ENCODE measurements at regions not wholly inside any gene's neighbourhood (a gene's known extent, or its start where the extent isn't known, plus 50 kb on each side); places are given as distances from the start of the nearest gene placed in this dataset.

GRCh38 chr10:43960135-43960415 is 311.4 kb upstream of the ZNF32 start:
- 73 to 86% (median 79%) methylated on average over 2 of the region's 2 CpGs for WGBS, 5 donors
- H3K36me3 ChIP-seq = no peaks in the 10 kb centered on the region
- no peaks in the 10 kb centered on the region for H3K9me3 ChIP-seq
- no peak for DNase-seq
- TF ChIP-seq, protein P1, sequence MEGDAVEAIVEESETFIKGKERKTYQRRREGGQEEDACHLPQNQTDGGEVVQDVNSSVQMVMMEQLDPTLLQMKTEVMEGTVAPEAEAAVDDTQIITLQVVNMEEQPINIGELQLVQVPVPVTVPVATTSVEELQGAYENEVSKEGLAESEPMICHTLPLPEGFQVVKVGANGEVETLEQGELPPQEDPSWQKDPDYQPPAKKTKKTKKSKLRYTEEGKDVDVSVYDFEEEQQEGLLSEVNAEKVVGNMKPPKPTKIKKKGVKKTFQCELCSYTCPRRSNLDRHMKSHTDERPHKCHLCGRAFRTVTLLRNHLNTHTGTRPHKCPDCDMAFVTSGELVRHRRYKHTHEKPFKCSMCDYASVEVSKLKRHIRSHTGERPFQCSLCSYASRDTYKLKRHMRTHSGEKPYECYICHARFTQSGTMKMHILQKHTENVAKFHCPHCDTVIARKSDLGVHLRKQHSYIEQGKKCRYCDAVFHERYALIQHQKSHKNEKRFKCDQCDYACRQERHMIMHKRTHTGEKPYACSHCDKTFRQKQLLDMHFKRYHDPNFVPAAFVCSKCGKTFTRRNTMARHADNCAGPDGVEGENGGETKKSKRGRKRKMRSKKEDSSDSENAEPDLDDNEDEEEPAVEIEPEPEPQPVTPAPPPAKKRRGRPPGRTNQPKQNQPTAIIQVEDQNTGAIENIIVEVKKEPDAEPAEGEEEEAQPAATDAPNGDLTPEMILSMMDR (IDR thresholded peaks at IDR 0.05 in 8 of 11, conservative IDR thresholded peaks at IDR 0.05 in 3 of 11) = no peak
- TF ChIP-seq POLR2A (IDR thresholded peaks at IDR 0.05) (no peak), POLR2AphosphoS5 (IDR thresholded peaks at IDR 0.05) (no peak)
- peaks cover 0 to 17% (median 0%) of the 10 kb centered on the region in 7 donors for H3K27me3 ChIP-seq (replicated peaks in 1 of 7)
- no peak overlapping the region for H3K4me3 ChIP-seq
- intact Hi-C loops (cut with DNase I; ENCODE audit: low total_unique reads) = no loop called here
- H3K4me1 ChIP-seq = peaks cover 0 to 14% (median 7%) of the 10 kb centered on the region in 6 donors
- H3K27ac ChIP-seq = no peak overlapping the region

GRCh38 chr10:43959364-43960134 is 310.9 kb upstream of the ZNF32 start:
- Histone ChIP-seq H3K36me3 (no peaks in the 10 kb centered on the region), H3K9me3 (no peaks in the 10 kb centered on the region), H3K4me1 (peaks cover 0 to 10% (median 4%) of the 10 kb centered on the region in 6 donors), H3K27me3 (replicated peaks in 1 of 7) (peaks cover 0 to 20% (median 0%) of the 10 kb centered on the region in 7 donors), H3K4me3 (no peak overlapping the region), H3K27ac (no peak overlapping the region)
- 78 to 90% (median 87%) methylated on average over 8 to 11 of the region's 11 CpGs for WGBS, 5 donors
- TF ChIP-seq POLR2AphosphoS5 (IDR thresholded peaks at IDR 0.05) (no peak), POLR2A (IDR thresholded peaks at IDR 0.05) (no peak)
- TF ChIP-seq, protein P1 (IDR thresholded peaks at IDR 0.05 in 8 of 11, conservative IDR thresholded peaks at IDR 0.05 in 3 of 11) = no peak
- intact Hi-C loops (cut with DNase I; ENCODE audit: low total_unique reads) = no loop called here
- peak; percentile 27 for DNase-seq

DNA sequence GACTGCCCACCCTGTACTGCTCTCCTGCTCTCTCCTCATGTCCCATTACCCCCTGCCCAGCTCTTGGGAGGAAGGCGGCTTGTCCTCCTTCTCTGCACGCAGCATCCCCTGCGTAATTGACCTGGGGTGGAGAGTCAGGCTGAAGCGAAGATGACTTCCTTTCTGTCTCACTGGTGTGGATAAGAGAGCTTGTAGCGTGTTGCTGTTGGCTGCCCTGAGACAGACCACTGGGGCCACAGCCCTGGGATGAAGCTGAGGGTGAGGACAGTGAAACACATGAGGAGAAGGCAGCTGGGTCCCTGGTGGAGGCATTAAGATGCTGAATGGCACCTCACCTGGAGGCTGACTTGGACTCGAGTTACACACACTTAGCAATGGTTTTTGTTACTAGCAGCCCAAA is 310.3 kb upstream of the ZNF32 start:
- DNase-seq = peak; percentile 51
- TF ChIP-seq POLR2AphosphoS5 (IDR thresholded peaks at IDR 0.05) (no peak), POLR2A (IDR thresholded peaks at IDR 0.05) (no peak)
- TF ChIP-seq, protein P1 (IDR thresholded peaks at IDR 0.05 in 8 of 11, conservative IDR thresholded peaks at IDR 0.05 in 3 of 11) = no peak
- intact Hi-C loops (cut with DNase I; ENCODE audit: low total_unique reads) = no loop called here
- Histone ChIP-seq H3K4me1 (peaks cover 0 to 10% (median 2%) of the 10 kb centered on the region in 6 donors), H3K4me3 (no peak overlapping the region), H3K27ac (no peak overlapping the region), H3K9me3 (no peaks in the 10 kb centered on the region), H3K36me3 (no peaks in the 10 kb centered on the region), H3K27me3 (replicated peaks in 1 of 7) (peaks cover 0 to 18% (median 0%) of the 10 kb centered on the region in 7 donors)
- 81 to 94% (median 93%) methylated on average over 6 of the region's 6 CpGs for WGBS, 5 donors

GRCh38 chr10:43958071-43958432 is 309.4 kb upstream of the ZNF32 start:
- WGBS, 5 donors = 68 to 83% (median 78%) methylated on average over 5 to 6 of the region's 6 CpGs
- peak; percentile 42 for DNase-seq
- intact Hi-C loops (cut with DNase I; ENCODE audit: low total_unique reads) = no loop called here

More at GRCh38 chr10:43958071-43958432, 309.4 kb upstream of the ZNF32 start:
- H3K36me3 ChIP-seq = no peaks in the 10 kb centered on the region
- no peak for TF ChIP-seq POLR2AphosphoS5 (IDR thresholded peaks at IDR 0.05)
- TF ChIP-seq, protein P1 (IDR thresholded peaks at IDR 0.05 in 8 of 11, conservative IDR thresholded peaks at IDR 0.05 in 3 of 11) = no peak
- TF ChIP-seq POLR2A (IDR thresholded peaks at IDR 0.05) = no peak
- H3K4me1 ChIP-seq = peaks cover 0 to 10% (median 2%) of the 10 kb centered on the region in 6 donors
- no peak overlapping the region for H3K27ac ChIP-seq
- H3K9me3 ChIP-seq = peaks cover 0 to under 1% (median 0%) of the 10 kb centered on the region in 8 donors
- H3K4me3 ChIP-seq = no peak overlapping the region
- peaks cover 0 to 11% (median 0%) of the 10 kb centered on the region in 7 donors for H3K27me3 ChIP-seq (replicated peaks in 1 of 7)
